Muscle of leg (tissue), 3 donors: ENCODE measurements at regions not wholly inside any gene's neighbourhood (a gene's known extent, or its start where the extent isn't known, plus 50 kb on each side); places are given as distances from the start of the nearest gene placed in this dataset.
A peak's percentile ranks its signal among the peaks of the same experiment; 100 is the strongest.

Source experiments
- DNase-seq: peaks from one replicate; pipeline ENCODE4 v3.0.0; 2013
- H3K27ac ChIP-seq: one replicate; pipeline ENCODE4 v1.5.1; 2013; ENCODE audit warnings: mild to moderate bottlenecking, low read length, control low read depth
- H3K27me3 ChIP-seq: one replicate; pipeline ENCODE4 v1.6.1; 2013; ENCODE audit warnings: low read length; ENCODE audit not compliant: control insufficient read depth, insufficient read depth
- H3K36me3 ChIP-seq: one replicate; pipeline ENCODE4 v1.6.1; 2013; ENCODE audit warnings: low read length; ENCODE audit not compliant: control insufficient read depth, insufficient read depth
- H3K4me1 ChIP-seq: one replicate; pipeline ENCODE4 v1.6.1; 2013; ENCODE audit warnings: low read length; ENCODE audit not compliant: control insufficient read depth, insufficient read depth
- H3K4me3 ChIP-seq: one replicate; pipeline ENCODE4 v1.5.1; 2013; ENCODE audit warnings: low read length, control low read depth
- H3K9me3 ChIP-seq: replicated peaks from 2 replicates; pipeline ENCODE4 v1.6.1; 2013; ENCODE audit warnings: low read depth, low read length; ENCODE audit not compliant: control insufficient read depth
- whole genome bisulfite sequencing: methylation state at CpG from one replicate; pipeline ENCODE4 v1.1.5; 2013; ENCODE audit warnings: missing lambda C conversion rate; ENCODE audit not compliant: insufficient coverage; 5-methylcytosine and 5-hydroxymethylcytosine counted together

- Histone ChIP-seq H3K27me3 (no peaks in the 10 kb centered on the region), H3K4me3 (no peak overlapping the region), H3K27ac (no peak overlapping the region), H3K4me1 (no peaks in the 10 kb centered on the region), H3K9me3 (no peaks in the 10 kb centered on the region), H3K36me3 (no peaks in the 10 kb centered on the region)
- no CpG with 5 or more reads among the region's 1 CpG for WGBS
- no peak for DNase-seq
Measured at GRCh38 chr13:59543418-59543817, 620.3 kb downstream of the DIAPH3 start.

GRCh38 chr13:59545007-59545406, 618.7 kb downstream of the DIAPH3 start:
- H3K4me1 ChIP-seq: no peaks in the 10 kb centered on the region
- no peaks in the 10 kb centered on the region for H3K27me3 ChIP-seq
- peaks cover 7% of the 10 kb centered on the region for H3K9me3 ChIP-seq
- no peak for DNase-seq
- H3K4me3 ChIP-seq: no peak overlapping the region
- WGBS: no CpG with 5 or more reads among the region's 1 CpG
- no peaks in the 10 kb centered on the region for H3K36me3 ChIP-seq
- no peak overlapping the region for H3K27ac ChIP-seq

GRCh38 chr13:59546178-59546577, 617.5 kb downstream of the DIAPH3 start:
- Histone ChIP-seq H3K36me3 (no peaks in the 10 kb centered on the region), H3K27ac (no peak overlapping the region), H3K27me3 (no peaks in the 10 kb centered on the region), H3K9me3 (peaks cover 11% of the 10 kb centered on the region), H3K4me1 (no peaks in the 10 kb centered on the region), H3K4me3 (no peak overlapping the region)
- DNase-seq: no peak
- no CpG with 5 or more reads among the region's 1 CpG for WGBS

GRCh38 chr13:59547950-59548349, 615.8 kb downstream of the DIAPH3 start:
- no peak for DNase-seq
- no peaks in the 10 kb centered on the region for H3K36me3 ChIP-seq
- 100% methylated on average over 1 of the region's 1 CpG for WGBS

GRCh38 chr13:59562924-59563323, 600.8 kb downstream of the DIAPH3 start:
- no peaks in the 10 kb centered on the region for H3K27me3 ChIP-seq
- no peak for DNase-seq
- H3K36me3 ChIP-seq: no peaks in the 10 kb centered on the region
- no peaks in the 10 kb centered on the region for H3K4me1 ChIP-seq
- WGBS: 97% methylated on average over 4 of the region's 4 CpGs
- no peak overlapping the region for H3K4me3 ChIP-seq
- peaks cover 9% of the 10 kb centered on the region for H3K9me3 ChIP-seq
- H3K27ac ChIP-seq: no peak overlapping the region

More at GRCh38 chr13:59547950-59548349, 615.8 kb downstream of the DIAPH3 start:
- Histone ChIP-seq H3K4me3 (no peak overlapping the region), H3K27ac (no peak overlapping the region), H3K9me3 (peaks cover 11% of the 10 kb centered on the region), H3K4me1 (no peaks in the 10 kb centered on the region), H3K27me3 (no peaks in the 10 kb centered on the region)

GRCh38 chr13:59566561-59566960, 597.2 kb downstream of the DIAPH3 start:
- Histone ChIP-seq H3K9me3 (peaks cover 9% of the 10 kb centered on the region), H3K36me3 (no peaks in the 10 kb centered on the region), H3K27ac (no peak overlapping the region), H3K4me3 (no peak overlapping the region), H3K4me1 (no peaks in the 10 kb centered on the region), H3K27me3 (no peaks in the 10 kb centered on the region)
- no peak for DNase-seq
- WGBS: no CpG with 5 or more reads among the region's 1 CpG

- Histone ChIP-seq H3K4me1 (no peaks in the 10 kb centered on the region), H3K9me3 (no peaks in the 10 kb centered on the region), H3K36me3 (no peaks in the 10 kb centered on the region), H3K27ac (no peak overlapping the region), H3K27me3 (no peaks in the 10 kb centered on the region), H3K4me3 (no peak overlapping the region)
- WGBS: 42% methylated on average over 4 of the region's 4 CpGs
- no peak for DNase-seq
Measured at GRCh38 chr13:59568306-59568705, 595.4 kb downstream of the DIAPH3 start.

- DNase-seq: no peak
- Histone ChIP-seq H3K27me3 (no peaks in the 10 kb centered on the region), H3K4me3 (no peak overlapping the region), H3K36me3 (no peaks in the 10 kb centered on the region), H3K4me1 (no peaks in the 10 kb centered on the region), H3K9me3 (no peaks in the 10 kb centered on the region), H3K27ac (no peak overlapping the region)
- no CpG with 5 or more reads among the region's 3 CpGs for WGBS
Measured at GRCh38 chr13:59570204-59570603, 593.5 kb downstream of the DIAPH3 start.

- H3K27ac ChIP-seq: no peak overlapping the region
- no peaks in the 10 kb centered on the region for H3K36me3 ChIP-seq
- H3K27me3 ChIP-seq: no peaks in the 10 kb centered on the region
- H3K4me3 ChIP-seq: no peak overlapping the region
- DNase-seq: no peak
- H3K9me3 ChIP-seq: no peaks in the 10 kb centered on the region
- 80% methylated on average over 1 of the region's 2 CpGs for WGBS
- H3K4me1 ChIP-seq: peaks cover 2% of the 10 kb centered on the region
Measured at GRCh38 chr13:59584101-59584500, 579.6 kb downstream of the DIAPH3 start.

- H3K27ac ChIP-seq: no peak overlapping the region
- DNase-seq: peak; percentile 59
- H3K27me3 ChIP-seq: no peaks in the 10 kb centered on the region
- no peak overlapping the region for H3K4me3 ChIP-seq
- H3K4me1 ChIP-seq: peaks cover 2% of the 10 kb centered on the region
- H3K36me3 ChIP-seq: no peaks in the 10 kb centered on the region
- no peaks in the 10 kb centered on the region for H3K9me3 ChIP-seq
- no CpG with 5 or more reads among the region's 10 CpGs for WGBS
Measured at GRCh38 chr13:59584761-59585670, 578.7 kb downstream of the DIAPH3 start.
